Hippocampal formation (tissue), 2 donors: ENCODE measurements at regions not wholly inside any gene's neighbourhood (a gene's known extent, or its start where the extent isn't known, plus 50 kb on each side); places are given as distances from the start of the nearest gene placed in this dataset.

Experiments used
- DNase-seq, 2 donors: peaks; one replicate each; lab custom pipeline; 2025; lab: John Stamatoyannopoulos, UW

GRCh38 chr6:105794239-105794638, 291.9 kb upstream of the PRDM1 start:
- DNase-seq = no peak

- no peak for DNase-seq
These were observed 293.0 kb upstream of the PRDM1 start for GRCh38 chr6:105793130-105793529.

- no peak for DNase-seq
These were observed 294.4 kb upstream of the PRDM1 start for GRCh38 chr6:105791583-105792318.

- DNase-seq = no peak
These were observed 295.0 kb upstream of the PRDM1 start for GRCh38 chr6:105791179-105791578.

GRCh38 chr6:105790635-105791034, 295.5 kb upstream of the PRDM1 start:
- no peak for DNase-seq

DNA sequence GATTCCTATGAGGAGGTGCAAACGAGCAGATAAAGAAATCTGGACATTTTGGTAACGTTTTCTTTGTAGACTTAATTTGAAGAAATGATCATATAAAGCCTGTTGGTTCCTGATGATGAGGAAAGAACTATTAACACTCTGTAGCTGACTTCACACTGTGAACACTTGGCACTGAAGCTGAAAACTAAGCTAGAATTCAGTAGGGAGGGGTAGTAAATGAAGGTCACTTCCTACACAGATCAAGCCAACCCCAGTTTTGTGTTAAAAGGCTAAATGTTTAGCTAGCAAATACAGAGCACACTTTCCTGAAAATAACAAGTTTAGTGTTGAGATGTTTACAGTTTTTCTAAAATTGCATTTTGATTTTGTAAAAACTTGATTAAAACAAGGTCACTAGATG, 296.2 kb upstream of the PRDM1 start:
- no peak for DNase-seq

DNA sequence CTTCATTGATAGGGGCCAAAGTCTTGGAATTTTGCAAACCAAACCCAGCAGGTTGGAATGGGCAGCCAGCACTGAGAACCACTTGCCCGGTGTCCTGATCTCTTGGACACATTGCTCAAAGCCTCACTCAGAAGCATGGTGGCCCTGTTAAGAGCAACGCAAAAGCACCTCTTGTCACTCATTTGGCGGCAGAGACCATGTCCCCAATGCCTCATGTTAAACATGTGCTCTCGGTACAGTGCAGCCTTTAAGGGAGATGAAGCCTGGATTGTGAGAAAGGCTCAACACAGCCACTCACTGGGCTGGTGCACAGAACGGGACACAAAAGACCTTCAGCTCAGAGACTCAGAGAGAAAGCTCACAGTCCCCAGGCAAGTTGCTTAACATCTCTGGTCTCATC, 298.4 kb upstream of the PRDM1 start:
- DNase-seq = no peak

DNA sequence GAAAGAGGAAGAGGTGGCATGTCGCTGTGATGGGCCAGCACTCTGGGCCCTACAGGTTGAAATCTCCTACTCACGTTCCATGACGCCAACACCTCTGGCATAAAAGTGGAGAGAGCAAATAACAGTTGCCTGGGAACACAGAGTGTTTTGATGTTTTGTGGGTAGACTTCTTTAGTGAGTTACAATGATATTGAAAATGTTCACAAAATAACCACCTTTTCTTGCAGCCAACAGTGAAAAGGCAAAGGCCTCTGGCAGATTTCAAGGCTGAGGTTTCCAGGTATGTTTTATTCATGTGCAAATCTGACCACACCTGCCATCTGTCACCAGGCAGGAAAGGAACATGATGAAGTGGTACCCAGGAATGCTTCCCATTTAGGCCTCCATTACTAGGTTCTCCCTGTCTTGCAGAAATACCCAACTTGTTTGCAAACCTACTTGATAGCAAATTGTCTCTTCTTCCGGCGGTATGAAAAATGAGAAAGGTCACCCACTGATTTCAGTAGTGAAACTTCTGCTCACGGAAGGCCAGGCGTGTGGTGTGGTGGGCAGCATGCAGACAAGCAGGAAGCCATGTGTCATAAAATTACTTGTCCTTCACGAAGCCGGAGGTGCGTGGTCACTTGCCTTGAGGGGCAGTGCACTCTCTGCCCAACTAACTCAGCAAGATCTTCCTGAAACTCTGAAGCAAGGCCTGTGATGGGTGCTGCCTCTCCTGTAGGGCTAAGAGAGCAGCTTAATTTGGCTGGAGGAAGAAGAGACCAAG, 299.1 kb upstream of the PRDM1 start:
- no peak for DNase-seq

- no peak for DNase-seq
These were observed 299.7 kb upstream of the PRDM1 start for GRCh38 chr6:105786449-105786848.

DNA sequence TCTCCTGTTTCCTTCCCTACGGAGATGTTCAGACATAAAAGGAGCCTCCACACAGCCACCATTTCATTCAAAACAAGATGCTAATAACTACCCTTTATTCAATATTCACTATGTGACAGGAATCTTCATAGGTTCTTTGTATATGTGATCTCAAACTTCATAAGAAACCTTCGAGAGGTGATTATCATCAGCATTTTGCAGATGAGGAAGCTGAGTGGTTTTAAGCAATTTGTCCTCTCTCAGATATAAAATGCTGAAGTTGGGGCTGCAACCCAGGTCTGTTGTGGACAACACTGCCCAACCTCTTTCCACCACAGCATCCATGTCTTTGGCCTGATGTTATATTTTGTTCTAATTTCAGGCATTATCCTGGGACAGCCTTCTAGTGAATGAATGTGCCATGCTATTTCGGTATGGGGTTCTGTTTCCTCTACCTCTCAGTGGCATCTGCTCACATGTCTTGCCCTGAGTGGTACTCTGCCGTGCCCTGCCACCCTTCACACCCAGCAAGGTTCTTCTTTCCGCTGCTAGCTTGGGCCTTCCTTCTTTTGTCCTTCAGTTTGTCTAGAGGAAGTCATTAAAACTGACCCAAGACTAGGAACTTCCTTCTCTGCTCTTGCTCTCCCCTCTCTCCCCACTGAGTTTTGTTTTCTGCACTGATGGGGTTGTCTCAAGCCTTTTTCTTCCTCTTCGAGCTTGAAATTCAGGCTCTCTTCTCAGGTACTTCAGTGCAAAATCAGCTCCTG, 300.9 kb upstream of the PRDM1 start:
- no peak for DNase-seq

GRCh38 chr6:105784179-105784578, 302.0 kb upstream of the PRDM1 start:
- DNase-seq = no peak

- DNase-seq = no peak
These were observed 302.7 kb upstream of the PRDM1 start for GRCh38 chr6:105783333-105783935.

- DNase-seq = no peak
These were observed 304.2 kb upstream of the PRDM1 start for GRCh38 chr6:105781915-105782314.

- no peak for DNase-seq
These were observed 304.9 kb upstream of the PRDM1 start for GRCh38 chr6:105781248-105781647.

DNA sequence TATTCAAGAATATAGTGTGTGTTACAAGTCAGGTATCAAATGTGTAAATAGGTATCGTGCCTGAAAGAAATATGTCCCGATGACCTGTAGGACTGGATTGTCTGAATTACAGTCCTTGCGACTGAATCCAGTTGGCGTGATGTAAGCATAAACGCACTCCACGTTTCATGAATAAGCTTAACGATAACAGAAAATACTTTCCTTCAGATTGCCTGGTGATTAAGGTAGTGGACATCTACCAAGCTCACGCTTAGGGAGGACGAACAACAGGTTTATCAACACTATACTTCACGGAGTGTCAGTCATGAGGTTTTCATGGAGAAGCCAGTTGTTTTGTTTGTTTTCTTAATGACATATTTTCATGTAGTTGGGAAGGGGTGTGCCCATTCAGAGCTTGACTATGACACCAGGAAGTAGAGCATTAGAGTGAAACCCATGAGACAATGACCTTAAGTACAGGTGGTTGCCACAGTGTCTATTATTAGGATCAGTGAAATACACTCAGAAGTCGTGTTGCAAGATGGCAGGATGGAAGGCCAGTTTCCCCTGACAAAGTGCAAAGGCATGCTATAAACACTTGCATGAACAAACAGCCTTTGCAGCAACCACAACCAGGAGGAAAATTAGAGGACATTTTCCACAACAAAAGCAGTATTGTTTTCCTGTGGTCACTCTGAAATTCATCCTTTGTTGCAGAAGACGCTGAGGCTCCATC, 305.8 kb upstream of the PRDM1 start:
- DNase-seq = no peak

DNA sequence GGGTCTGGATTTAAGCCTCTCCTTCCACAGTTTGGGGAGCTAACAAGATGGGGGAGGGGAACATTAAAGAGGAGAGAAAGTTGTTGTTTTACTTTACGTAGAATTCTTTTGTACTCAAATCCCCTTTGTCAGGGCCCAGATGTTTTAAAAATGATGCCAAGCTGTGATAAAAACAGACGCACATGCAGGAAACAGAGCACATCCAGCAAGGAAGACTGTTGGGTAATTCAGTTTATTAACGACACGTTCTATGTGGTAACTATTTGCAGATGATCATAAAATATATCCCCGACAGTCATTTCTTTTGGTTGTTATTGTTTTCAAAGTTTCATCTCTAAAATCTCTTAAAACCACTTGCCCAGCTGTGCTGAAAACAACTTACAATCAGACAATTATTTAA, 307.0 kb upstream of the PRDM1 start:
- no peak for DNase-seq

GRCh38 chr6:105775095-105775494, 311.0 kb upstream of the PRDM1 start:
- DNase-seq = no peak

- no peak for DNase-seq
These were observed 311.9 kb upstream of the PRDM1 start for GRCh38 chr6:105774247-105774646.

DNA sequence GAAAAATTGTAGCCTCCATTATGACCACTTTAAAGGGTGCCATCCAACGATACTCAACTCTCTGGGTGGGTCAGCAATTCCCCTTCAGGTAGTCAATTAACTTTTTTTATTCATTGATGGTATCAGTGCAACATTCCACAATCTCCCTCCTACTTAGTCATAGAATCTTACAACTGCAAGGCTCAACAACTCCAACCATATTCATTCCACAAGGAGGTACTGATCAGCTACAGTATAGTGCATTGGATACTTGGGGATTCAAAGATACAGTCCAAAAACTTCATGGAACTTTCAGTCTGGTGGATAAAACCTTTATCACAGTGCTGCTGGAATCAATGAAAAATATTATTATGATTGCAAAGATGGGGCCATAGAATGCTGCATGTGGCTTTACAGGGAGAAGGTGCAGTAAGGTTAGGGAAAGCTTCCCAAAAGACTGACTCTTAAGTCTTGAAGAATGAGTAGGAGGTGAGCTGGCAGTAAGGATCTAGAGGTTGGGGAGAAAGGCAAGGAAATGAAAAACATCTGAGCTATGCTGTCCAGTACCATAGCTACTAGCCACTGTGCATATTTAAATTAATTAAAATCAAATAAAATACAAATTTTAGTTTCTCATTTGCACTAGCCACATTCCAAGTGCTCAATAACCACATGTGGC, 314.7 kb upstream of the PRDM1 start:
- no peak for DNase-seq

DNA sequence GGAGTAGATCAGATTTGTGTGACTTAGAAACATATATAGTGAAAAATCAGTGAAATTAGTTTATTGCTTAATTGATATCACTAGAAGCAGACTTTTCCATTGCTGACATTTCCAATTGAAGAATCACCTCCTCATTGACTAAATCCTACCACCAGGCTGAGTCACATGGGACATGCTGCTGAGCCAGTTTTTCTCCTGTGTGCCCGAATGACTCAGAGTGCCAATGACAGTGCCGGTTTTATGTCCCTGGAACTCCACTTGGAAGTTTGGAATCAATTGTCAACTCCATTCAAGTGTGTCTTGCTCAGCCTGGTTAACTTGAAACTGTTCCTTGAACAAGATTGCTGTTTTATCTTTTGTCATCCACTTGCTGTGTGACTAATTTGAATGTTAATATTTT, 316.1 kb upstream of the PRDM1 start:
- no peak for DNase-seq

GRCh38 chr6:105769197-105769596, 316.9 kb upstream of the PRDM1 start:
- no peak for DNase-seq
